NOMO-1 treated with dmso at 0.1 percent for 144 hours (cell line): ENCODE measurements at regions not wholly inside any gene's neighbourhood (a gene's known extent, or its start where the extent isn't known, plus 50 kb on each side); places are given as distances from the start of the nearest gene placed in this dataset.

Experiments used
- DNase-seq: peaks from one replicate; lab custom pipeline; 2025; ENCODE audit not compliant: unreplicated experiment; lab: John Stamatoyannopoulos, UW

GRCh38 chr2:146227152-146228019, 1617.4 kb upstream of the ACVR2A start:
- no peak for DNase-seq

GRCh38 chr2:146226077-146226476, 1618.8 kb upstream of the ACVR2A start:
- DNase-seq: no peak

GRCh38 chr2:146221826-146222225, 1623.0 kb upstream of the ACVR2A start:
- no peak for DNase-seq

GRCh38 chr2:146220957-146221356, 1623.9 kb upstream of the ACVR2A start:
- no peak for DNase-seq

GRCh38 chr2:146214394-146214929, 1630.4 kb upstream of the ACVR2A start:
- DNase-seq: no peak

GRCh38 chr2:146213674-146214073, 1631.2 kb upstream of the ACVR2A start:
- no peak for DNase-seq

- no peak for DNase-seq
These were observed 1632.2 kb upstream of the ACVR2A start for GRCh38 chr2:146212602-146213001.

- peak; percentile 55 for DNase-seq
These were observed 1635.0 kb upstream of the ACVR2A start for GRCh38 chr2:146209842-146210275.

GRCh38 chr2:146207901-146208300, 1636.9 kb upstream of the ACVR2A start:
- DNase-seq: no peak

- DNase-seq: no peak
These were observed 1637.4 kb upstream of the ACVR2A start for GRCh38 chr2:146207417-146207816.

- DNase-seq: no peak
These were observed 1641.7 kb upstream of the ACVR2A start for GRCh38 chr2:146203064-146203624.

GRCh38 chr2:146193619-146194018, 1651.2 kb upstream of the ACVR2A start:
- no peak for DNase-seq

- DNase-seq: no peak
These were observed 1655.3 kb upstream of the ACVR2A start for GRCh38 chr2:146189541-146189940.

- DNase-seq: no peak
These were observed 1654.0 kb upstream of the ZEB2 start for GRCh38 chr2:146173934-146174333.

- DNase-seq: no peak
These were observed 1641.5 kb upstream of the ZEB2 start for GRCh38 chr2:146161256-146161882.

- DNase-seq: no peak
These were observed 1638.3 kb upstream of the ZEB2 start for GRCh38 chr2:146158072-146158674.

GRCh38 chr2:146147448-146148012, 1627.6 kb upstream of the ZEB2 start:
- no peak for DNase-seq

GRCh38 chr2:146143971-146144370, 1624.1 kb upstream of the ZEB2 start:
- DNase-seq: no peak

GRCh38 chr2:146138820-146139219, 1618.9 kb upstream of the ZEB2 start:
- no peak for DNase-seq

- no peak for DNase-seq
These were observed 1615.3 kb upstream of the ZEB2 start for GRCh38 chr2:146135245-146135644.

GRCh38 chr2:146131785-146132184, 1611.9 kb upstream of the ZEB2 start:
- no peak for DNase-seq
